Stimulated activated CD8-positive, alpha-beta memory T cell treated with anti-CD3 and anti-CD28 coated beads, Interleukin-2, amount 100 ng/mL, for 48 hours (primary cell): ENCODE measurements at regions not wholly inside any gene's neighbourhood (a gene's known extent, or its start where the extent isn't known, plus 50 kb on each side); places are given as distances from the start of the nearest gene placed in this dataset.
"Not testable (repeated sequence)": the region's sequence is repeated elsewhere in the genome, so short reads cannot be mapped to it uniquely, and the experiment has no call there.

Source experiments
- DNase-seq, 2 donors: peaks; one replicate each; pipeline ENCODE4 v3.0.0-alpha.2; 2020; ENCODE audit warnings: low read depth in 2 of 2

- DNase-seq: not testable (repeated sequence)
Observed at GRCh38 chr3:168779970-168780645, 684.4 kb upstream of the GOLIM4 start.

GRCh38 chr3:168753724-168754123 lies 658.0 kb upstream of the GOLIM4 start:
- DNase-seq: no peak

GRCh38 chr3:168752339-168752738 lies 656.6 kb upstream of the GOLIM4 start:
- DNase-seq: no peak

GRCh38 chr3:168747697-168748096 lies 652.0 kb upstream of the GOLIM4 start:
- no peak for DNase-seq

- DNase-seq: no peak
Observed at GRCh38 chr3:168738527-168739325, 643.0 kb upstream of the GOLIM4 start.

GRCh38 chr3:168736202-168736601 lies 640.5 kb upstream of the GOLIM4 start:
- DNase-seq: no peak

GRCh38 chr3:168730073-168730472 lies 634.3 kb upstream of the GOLIM4 start:
- no peak for DNase-seq

GRCh38 chr3:168722091-168722490 lies 626.4 kb upstream of the GOLIM4 start:
- no peak for DNase-seq

- DNase-seq: no peak
Observed at GRCh38 chr3:168714609-168715240, 619.0 kb upstream of the GOLIM4 start.

GRCh38 chr3:168709073-168709472 lies 613.3 kb upstream of the GOLIM4 start:
- DNase-seq: no peak

GRCh38 chr3:168707900-168708299 lies 612.2 kb upstream of the GOLIM4 start:
- DNase-seq: no peak

GRCh38 chr3:168705412-168705811 lies 609.7 kb upstream of the GOLIM4 start:
- DNase-seq: no peak

GRCh38 chr3:168696051-168696450 lies 600.3 kb upstream of the GOLIM4 start:
- no peak for DNase-seq

GRCh38 chr3:168693870-168694269 lies 598.1 kb upstream of the GOLIM4 start:
- no peak for DNase-seq

- no peak for DNase-seq
Observed at GRCh38 chr3:168688267-168688666, 592.5 kb upstream of the GOLIM4 start.

GRCh38 chr3:168684519-168684918 lies 588.8 kb upstream of the GOLIM4 start:
- no peak for DNase-seq

GRCh38 chr3:168678730-168679129 lies 583.0 kb upstream of the GOLIM4 start:
- no peak for DNase-seq

GRCh38 chr3:168671091-168671490 lies 575.4 kb upstream of the GOLIM4 start:
- no peak for DNase-seq

- not testable (repeated sequence) for DNase-seq
Observed at GRCh38 chr3:168660879-168661657, 565.3 kb upstream of the GOLIM4 start.

GRCh38 chr3:168659015-168659414 lies 563.3 kb upstream of the GOLIM4 start:
- DNase-seq: no peak

GRCh38 chr3:168655611-168656010 lies 559.9 kb upstream of the GOLIM4 start:
- no peak for DNase-seq

GRCh38 chr3:168654700-168655099 lies 559.0 kb upstream of the GOLIM4 start:
- no peak for DNase-seq
